RWPE1 (cell line): ENCODE measurements at regions not wholly inside any gene's neighbourhood (a gene's known extent, or its start where the extent isn't known, plus 50 kb on each side); places are given as distances from the start of the nearest gene placed in this dataset.

Experiments
- CTCF ChIA-PET: fragments of 350-600 bp; sonication (Branson Sonifier 250); formaldehyde crosslinking; extraction: SDS; loops from one replicate; lab custom pipeline; 2021; lab: Yijun Ruan, JAX
- POLR2A ChIA-PET: fragments of 400-600 bp; formaldehyde crosslinking; extraction: SDS; loops from one replicate; lab custom pipeline; 2020; ENCODE audit warnings: antibody characterized with exemption; ENCODE audit not compliant: low non-redundant PET; lab: Yijun Ruan, JAX
- DNase-seq: peaks from one replicate; pipeline ENCODE4 v3.0.0; 2012; ENCODE audit warnings: low spot score
- H3K27ac ChIP-seq: fragments of 450-650 bp; 2 replicates; pipeline ENCODE4 v1.5.1; 2017
- TF ChIP-seq, protein P1 (sequence below): fragments of 450-650 bp; conservative IDR thresholded peaks from 2 replicates; pipeline ENCODE4 v1.5.1; 2017; ENCODE audit warnings: low read depth, mild to moderate bottlenecking

DNA sequence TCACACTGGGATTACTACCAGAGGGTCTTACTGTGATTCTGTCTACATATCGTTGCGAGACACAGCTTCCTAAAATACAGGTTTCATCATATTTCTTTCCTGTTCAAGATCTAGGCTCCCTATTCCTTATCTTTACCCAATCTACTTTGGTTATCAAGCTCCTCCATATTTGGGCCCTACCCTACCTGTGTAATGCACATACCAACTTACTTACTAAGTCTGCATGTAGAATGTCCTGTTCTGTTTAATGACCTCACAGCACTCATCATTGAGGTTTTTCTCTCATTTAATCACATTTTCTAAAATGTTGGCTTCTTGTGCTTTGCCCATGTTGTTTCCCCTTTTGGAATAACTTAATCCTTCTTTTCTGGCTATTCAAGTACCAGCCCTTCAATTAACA is 551.1 kb downstream of the ZEB2 start:
- TF ChIP-seq, protein P1, sequence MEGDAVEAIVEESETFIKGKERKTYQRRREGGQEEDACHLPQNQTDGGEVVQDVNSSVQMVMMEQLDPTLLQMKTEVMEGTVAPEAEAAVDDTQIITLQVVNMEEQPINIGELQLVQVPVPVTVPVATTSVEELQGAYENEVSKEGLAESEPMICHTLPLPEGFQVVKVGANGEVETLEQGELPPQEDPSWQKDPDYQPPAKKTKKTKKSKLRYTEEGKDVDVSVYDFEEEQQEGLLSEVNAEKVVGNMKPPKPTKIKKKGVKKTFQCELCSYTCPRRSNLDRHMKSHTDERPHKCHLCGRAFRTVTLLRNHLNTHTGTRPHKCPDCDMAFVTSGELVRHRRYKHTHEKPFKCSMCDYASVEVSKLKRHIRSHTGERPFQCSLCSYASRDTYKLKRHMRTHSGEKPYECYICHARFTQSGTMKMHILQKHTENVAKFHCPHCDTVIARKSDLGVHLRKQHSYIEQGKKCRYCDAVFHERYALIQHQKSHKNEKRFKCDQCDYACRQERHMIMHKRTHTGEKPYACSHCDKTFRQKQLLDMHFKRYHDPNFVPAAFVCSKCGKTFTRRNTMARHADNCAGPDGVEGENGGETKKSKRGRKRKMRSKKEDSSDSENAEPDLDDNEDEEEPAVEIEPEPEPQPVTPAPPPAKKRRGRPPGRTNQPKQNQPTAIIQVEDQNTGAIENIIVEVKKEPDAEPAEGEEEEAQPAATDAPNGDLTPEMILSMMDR, result no peak
- CTCF ChIA-PET, result no interaction called here
- POLR2A ChIA-PET, result no interaction called here
- no peak for DNase-seq
- no peak overlapping the region for H3K27ac ChIP-seq

DNA sequence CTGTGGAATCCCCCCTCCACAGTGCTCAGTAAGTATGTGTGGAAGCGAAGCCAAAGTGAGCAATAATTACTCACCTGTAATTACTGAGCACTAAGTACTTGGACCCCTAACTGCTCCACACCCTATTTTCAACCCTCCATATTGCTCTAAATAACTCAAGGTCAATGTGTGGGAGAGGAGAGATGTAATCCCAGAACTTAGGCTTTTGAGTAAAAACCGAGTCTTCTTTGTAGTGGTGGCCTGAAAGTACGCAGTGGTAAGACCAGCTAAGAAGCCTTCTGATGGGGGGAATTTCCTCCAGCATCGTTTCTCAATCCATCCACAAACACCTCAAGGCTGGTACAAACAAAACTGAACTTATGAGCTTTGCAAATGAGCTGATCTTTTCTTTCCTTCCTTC is 551.6 kb downstream of the ZEB2 start:
- no peak for DNase-seq
- ChIA-PET CTCF (no interaction called here), POLR2A (no interaction called here)
- no peak overlapping the region for H3K27ac ChIP-seq
- TF ChIP-seq, protein P1, result no peak

DNA sequence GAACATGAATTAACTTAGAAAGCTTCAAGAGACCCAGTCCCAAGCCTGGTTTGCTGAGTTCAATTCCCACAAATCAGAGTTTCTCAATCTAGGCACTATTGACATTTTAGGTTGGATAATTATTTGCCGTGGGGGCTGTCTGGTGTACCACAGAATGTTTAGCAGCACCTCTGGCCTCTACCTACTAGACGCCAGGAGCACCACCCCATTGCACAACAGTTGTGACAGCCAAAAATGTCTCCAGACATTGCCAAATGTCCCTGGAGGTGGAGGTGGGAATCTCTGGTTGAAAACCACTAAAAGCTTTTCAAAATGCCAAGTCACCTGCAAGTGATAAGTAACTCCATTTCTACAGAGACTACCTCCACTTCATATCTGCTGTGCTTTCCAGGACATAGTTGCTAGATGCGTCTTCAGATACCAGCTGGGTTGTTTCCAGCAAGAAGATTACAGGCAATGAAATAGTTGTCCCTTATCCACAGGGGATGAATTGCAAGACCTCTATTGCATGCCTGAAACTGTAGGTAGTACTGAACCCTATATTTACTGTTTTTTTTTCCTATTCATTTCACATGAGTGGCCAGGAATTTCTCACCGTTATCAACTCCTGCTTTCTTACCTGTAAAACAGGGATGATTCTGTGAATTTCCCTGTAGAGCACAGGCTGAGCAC is 554.3 kb downstream of the ZEB2 start:
- no peak overlapping the region for H3K27ac ChIP-seq
- DNase-seq, result no peak
- TF ChIP-seq, protein P1, result no peak
- CTCF ChIA-PET, result no interaction called here
- POLR2A ChIA-PET, result no interaction called here

DNA sequence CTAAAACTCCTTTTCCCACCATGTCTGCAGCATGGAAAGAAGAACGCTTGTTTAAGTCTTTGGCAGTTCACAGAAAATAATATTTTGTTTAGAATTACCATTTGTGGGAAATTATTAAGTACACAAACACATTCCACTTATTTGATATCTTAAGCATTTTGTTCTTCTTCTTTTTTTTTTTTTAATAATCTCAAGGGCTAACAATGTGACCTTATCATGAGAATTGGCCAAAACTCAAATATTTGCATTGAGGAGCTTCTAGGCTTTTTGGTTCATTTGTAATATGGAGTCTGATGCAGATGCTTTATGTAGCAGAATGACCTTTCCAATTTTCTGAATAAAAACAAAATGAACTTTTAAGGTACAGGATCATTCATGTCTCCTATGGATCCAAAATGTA is 555.0 kb downstream of the ZEB2 start:
- ChIA-PET CTCF (no interaction called here), POLR2A (no interaction called here)
- TF ChIP-seq, protein P1, result no peak
- H3K27ac ChIP-seq, result no peak overlapping the region
- DNase-seq, result no peak

DNA sequence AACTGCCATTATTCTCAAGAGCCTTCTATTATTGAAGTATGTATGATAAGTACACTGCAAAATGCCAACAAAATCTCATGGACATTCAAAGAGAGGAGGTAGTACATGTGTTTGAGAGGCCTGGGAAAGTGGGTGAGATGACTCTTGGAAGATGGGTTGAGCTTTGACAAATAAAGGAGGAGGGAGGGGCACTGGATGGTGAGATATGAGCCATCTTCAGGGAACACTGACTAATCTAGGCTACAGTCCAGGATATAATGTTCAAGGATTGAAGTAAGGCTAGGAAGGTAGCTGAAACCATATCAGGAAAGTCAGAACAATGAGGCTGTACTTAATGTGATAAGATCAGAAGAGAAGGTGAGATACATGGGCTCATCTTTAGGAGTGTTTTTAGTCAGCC is 559.7 kb downstream of the ZEB2 start:
- POLR2A ChIA-PET, result no interaction called here
- TF ChIP-seq, protein P1, result no peak
- no peak overlapping the region for H3K27ac ChIP-seq
- no peak for DNase-seq
- CTCF ChIA-PET, result no interaction called here

DNA sequence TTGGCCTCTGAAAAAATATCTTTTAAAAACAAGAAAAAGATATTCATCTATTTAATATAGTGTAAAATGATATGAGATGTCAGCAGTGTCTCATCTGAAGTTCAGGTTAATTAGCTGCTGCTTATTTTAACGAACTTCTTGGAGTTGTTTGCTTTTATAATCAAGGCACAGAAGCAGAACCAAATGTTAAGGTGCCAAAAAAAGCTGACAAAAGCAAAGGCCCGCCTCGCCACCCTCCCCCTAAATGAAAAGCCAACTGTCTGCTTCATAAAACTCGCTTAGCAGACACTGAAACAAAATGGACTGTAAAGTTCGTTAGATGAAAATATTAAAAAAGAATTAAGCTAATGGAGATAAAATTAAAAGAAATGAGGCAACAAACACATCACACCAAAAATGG is 562.6 kb downstream of the ZEB2 start:
- ChIA-PET POLR2A (no interaction called here), CTCF (no interaction called here)
- TF ChIP-seq, protein P1, result no peak
- H3K27ac ChIP-seq, result no peak overlapping the region
- no peak for DNase-seq
